ENCODE measurements at regions not wholly inside any gene's neighbourhood (a gene's known extent, or its start where the extent isn't known, plus 50 kb on each side); places are given as distances from the start of the nearest gene placed in this dataset.

- TF ChIP-seq POLR2A (IDR thresholded peaks at IDR 0.05), result no peak
- TF ChIP-seq CTCF (IDR thresholded peaks at IDR 0.05), result no peak
Measured at GRCh38 chr6:25009393-25009710, 73.6 kb upstream of the RIPOR2 start.
